ENCODE measurements at regions not wholly inside any gene's neighbourhood (a gene's known extent, or its start where the extent isn't known, plus 50 kb on each side); places are given as distances from the start of the nearest gene placed in this dataset.

DNA sequence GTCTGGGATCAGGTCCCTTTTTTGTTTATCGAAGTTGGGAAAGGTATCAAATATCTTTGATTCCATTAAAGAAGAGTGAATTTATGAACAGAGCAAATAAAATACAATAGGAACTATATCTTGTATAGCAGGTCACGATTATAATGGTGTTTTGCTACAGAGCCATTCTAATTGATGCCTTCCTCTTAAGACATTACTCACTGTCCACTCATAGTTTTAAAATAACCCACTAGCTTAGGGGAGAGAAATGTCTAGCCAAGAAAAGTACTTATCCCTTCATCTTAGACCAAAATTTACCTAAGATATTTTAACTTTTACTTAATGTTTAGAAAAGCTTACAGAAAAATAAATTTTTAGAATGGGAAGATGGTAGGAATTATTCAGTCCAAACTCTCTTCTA lies 112.0 kb upstream of the PABPC4L start:
- no peak for DNase-seq

DNA sequence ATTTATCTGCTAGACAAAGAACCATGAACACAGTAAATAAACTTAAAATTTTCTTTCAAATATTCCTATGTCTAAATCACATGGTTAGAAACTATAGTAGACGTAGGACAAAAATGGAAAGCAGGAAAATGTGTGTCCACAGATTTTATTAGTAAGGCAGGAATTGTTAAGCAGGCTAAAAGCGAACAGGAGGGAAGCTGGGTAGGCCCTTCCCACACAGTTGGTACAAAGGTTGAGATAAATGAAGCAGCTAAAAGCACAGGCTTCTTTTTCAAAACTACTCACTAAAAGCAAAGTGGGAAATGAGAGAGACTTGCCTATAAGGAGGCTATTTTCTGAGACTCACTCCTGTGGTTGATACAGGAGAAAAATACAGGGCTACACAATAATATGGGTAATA lies 108.1 kb upstream of the PABPC4L start:
- no peak for DNase-seq

DNA sequence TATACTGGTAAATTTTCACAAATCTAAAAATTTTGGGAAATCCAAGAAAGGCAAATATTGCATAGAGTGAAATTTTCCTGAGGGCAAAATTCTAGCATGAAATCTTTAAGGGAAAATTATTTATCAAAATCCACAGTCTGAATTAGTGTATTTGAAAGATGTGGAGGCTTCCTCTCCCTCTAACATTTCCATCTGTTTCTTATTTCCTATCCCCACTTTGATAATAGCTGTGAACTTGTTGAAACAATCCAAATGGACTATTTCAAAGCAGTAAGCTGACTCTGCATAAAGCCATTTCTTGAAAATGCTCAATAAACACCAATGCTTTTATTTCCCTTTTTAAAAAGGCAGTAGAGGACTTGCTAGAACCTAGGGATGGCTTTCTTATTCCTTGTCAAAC lies 107.3 kb upstream of the PABPC4L start:
- DNase-seq, result no peak

DNA sequence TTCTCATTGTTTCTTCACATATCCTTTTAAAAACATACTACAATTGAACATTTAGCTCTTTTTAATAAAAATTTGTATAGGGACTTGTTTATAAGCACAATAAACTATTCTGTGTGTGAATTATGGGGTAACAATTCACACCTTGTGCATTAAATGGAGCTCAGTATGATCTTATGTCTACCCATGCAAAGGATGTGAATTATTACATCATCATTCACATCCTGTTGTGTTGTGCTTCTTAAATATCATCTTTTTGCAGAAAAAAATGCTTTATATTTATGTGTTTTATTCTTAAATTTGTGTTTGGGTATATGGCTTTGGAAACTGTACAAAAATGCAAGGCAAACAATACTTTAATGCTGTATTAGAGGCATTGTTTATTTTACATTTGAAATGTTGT lies 96.7 kb upstream of the PABPC4L start:
- no peak for DNase-seq

DNA sequence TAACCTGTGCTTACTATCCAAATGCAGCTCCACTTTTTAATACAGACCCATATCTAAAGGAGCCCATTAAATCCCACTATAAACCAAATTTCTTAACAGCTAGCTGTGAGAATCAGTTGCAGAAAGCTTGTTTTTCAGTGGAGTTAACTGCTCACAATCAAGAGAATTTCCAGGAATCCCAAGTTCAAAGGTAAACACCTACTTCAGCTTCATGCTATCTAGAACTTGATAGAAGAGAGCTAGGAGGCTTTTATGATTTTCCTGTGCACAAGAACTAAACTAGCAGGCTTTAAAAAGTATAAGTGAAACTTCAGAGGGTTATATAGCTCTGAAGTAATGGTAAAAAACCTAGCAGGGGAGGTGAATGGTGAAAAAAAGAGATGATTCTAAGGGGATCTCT lies 96.2 kb upstream of the PABPC4L start:
- no peak for DNase-seq

DNA sequence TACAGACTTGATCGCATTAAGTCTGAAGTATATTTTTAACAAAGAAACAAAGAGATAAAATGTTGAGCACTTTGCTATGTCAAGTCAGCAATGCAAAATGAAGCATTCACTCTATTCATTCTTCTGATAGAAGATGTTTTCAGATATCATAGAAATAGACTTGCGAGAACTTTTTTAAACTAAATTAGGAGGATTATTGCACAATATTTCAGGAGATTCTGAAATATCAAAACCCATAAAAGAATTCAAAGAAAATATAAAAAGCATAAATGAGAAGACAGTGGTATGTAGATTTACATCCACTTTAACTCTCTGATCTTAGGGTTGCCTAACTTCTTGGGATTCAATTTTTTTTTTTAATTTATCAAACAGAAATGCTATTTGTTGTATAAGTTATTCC lies 81.1 kb upstream of the PABPC4L start:
- no peak for DNase-seq

DNA sequence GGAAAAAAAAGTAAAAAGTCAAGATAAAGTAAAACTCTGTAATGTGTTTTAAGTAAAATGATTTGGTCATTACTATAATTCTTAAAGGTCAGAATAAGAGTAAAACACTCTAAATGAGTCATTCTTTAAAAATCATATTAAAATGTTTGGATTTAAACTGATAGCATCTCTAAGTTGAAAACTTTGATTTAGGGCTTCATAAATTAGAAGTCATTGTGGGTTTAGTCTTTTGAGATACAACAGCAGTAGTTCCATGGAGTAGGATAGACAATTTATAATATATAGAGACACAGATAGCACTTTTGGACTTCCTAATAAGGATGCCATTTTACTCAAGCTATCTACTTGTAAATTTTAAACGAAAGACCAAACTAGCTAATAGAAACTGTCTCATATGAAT lies 77.1 kb upstream of the PABPC4L start:
- no peak for DNase-seq

DNA sequence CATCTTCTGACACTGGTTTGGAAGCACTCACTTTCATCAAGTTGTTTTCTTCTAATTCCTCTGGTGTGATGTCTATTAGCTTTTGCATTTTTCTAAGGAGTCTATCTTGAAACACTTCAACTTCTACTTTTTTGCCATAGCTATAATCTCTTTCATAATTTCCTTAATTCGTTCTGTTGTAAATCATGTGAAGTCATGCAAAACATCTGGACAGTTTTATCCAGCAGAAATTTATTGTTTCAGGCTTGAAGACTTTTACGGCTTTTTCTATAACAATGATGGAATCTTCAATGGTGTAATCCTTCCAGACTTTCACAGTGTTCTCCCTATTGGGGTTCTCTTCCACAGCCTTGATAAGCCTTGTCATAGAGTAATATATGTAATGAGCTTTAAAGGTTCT lies 74.9 kb upstream of the PABPC4L start:
- DNase-seq, result no peak

DNA sequence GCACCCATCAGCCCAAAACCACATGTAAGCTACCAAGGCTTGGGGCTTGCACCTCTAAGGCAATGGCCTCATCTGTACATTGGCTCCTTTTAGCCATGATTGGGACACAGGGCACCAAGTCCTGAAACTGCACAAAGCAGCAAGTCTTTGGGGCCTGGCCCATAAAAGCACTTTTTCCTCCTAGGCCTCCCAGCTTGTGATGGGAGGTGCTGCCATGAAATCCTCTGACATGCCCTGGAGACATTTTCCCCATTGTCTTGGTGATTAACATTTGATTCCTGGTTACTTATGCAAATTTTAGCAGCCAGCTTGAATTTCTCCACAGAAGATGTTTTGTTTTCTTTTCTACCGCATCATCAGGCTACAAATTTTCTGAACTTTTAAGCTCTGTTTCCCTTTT lies 58.5 kb upstream of the PABPC4L start:
- peak; percentile 23 to 44 for DNase-seq

Data from NCI-H526 (cell line).